ENCODE measurements at regions not wholly inside any gene's neighbourhood (a gene's known extent, or its start where the extent isn't known, plus 50 kb on each side); places are given as distances from the start of the nearest gene placed in this dataset.

- no peak for DNase-seq (ENCODE audit: low read depth in 2 of 3, low spot score in 1 of 3)
These were observed 126.9 kb downstream of the RPS24 start for GRCh38 chr10:78160591-78160990.

DNA sequence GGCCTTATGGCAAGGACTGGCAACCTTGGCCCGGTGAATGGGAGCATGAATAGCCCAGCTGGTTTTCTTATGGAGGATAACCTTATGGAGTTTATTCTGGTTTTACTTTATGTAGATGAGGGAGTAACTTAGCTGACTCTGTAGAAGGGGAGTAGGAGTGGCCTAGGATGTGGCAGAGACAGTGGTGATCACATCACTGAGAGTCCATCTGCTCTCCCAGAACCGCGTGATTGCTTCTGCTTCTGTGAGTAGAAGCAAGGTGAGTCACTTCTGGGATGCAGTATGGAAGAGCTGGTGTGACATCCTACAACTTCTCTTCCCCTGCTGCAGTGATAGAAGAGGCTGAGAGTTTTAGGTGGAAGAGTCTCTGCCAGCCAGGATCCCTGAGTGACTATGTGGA is 129.2 kb downstream of the RPS24 start:
- no peak for DNase-seq (ENCODE audit: low read depth in 2 of 3, low spot score in 1 of 3)

GRCh38 chr10:78164702-78165101 is 131.0 kb downstream of the RPS24 start:
- no peak for DNase-seq (ENCODE audit: low read depth in 2 of 3, low spot score in 1 of 3)

- no peak for DNase-seq (ENCODE audit: low read depth in 2 of 3, low spot score in 1 of 3)
These were observed 131.5 kb downstream of the RPS24 start for GRCh38 chr10:78165172-78165571.

- no peak for DNase-seq (ENCODE audit: low read depth in 2 of 3, low spot score in 1 of 3)
These were observed 132.0 kb downstream of the RPS24 start for GRCh38 chr10:78165617-78166016.

GRCh38 chr10:78166261-78166660 is 132.6 kb downstream of the RPS24 start:
- DNase-seq (ENCODE audit: low read depth in 2 of 3, low spot score in 1 of 3): no peak

DNA sequence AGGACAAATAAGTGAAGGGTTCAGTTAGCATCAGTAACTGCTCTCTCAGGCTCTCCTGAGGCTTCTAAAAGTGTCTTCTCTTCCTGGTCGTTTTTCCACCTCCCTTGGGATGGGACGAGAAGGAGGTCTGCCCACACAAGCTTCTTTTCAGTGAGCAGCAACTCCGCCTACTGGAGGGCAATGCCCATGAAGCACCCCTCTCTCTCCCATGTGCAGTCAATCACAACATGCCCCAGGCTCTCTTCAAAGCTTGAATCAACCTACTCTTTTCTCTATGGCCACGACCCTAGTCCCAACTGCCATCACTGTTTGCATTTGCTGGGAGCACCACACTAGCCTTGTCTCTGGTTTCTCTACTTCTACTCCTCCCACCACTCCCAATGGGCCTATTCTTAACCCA is 135.6 kb downstream of the RPS24 start:
- no peak for DNase-seq (ENCODE audit: low read depth in 2 of 3, low spot score in 1 of 3)

DNA sequence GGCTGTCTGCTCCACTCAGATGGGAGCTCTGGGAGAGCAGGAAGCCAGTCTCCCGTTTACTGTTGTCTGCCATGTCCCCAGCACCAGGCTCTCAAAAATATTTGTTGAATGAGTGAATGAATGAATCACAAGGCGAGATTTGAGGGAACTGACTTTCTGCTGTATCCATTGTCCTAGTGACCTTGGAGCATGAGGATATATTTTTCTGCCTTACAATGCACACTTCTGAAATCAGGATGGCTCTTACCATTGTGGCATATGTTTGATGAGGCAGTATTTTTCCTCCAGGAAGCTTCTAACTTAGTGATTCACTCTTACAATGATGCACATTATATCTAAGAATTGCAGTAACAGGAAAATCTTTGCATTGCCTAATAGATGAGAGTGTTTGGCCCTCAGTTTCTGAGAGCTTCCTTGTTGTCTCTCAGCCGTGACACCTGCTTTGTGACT is 136.4 kb downstream of the RPS24 start:
- no peak for DNase-seq (ENCODE audit: low read depth in 2 of 3, low spot score in 1 of 3)

- DNase-seq (ENCODE audit: low read depth in 2 of 3, low spot score in 1 of 3): no peak
These were observed 138.2 kb downstream of the RPS24 start for GRCh38 chr10:78171633-78172400.

GRCh38 chr10:78173360-78174015 is 139.8 kb downstream of the RPS24 start:
- no peak for DNase-seq (ENCODE audit: low read depth in 2 of 3, low spot score in 1 of 3)

- DNase-seq (ENCODE audit: low read depth in 2 of 3, low spot score in 1 of 3): no peak
These were observed 141.9 kb downstream of the RPS24 start for GRCh38 chr10:78175444-78176015.

GRCh38 chr10:78176320-78177317 is 143.0 kb downstream of the RPS24 start:
- no peak for DNase-seq (ENCODE audit: low read depth in 2 of 3, low spot score in 1 of 3)

DNA sequence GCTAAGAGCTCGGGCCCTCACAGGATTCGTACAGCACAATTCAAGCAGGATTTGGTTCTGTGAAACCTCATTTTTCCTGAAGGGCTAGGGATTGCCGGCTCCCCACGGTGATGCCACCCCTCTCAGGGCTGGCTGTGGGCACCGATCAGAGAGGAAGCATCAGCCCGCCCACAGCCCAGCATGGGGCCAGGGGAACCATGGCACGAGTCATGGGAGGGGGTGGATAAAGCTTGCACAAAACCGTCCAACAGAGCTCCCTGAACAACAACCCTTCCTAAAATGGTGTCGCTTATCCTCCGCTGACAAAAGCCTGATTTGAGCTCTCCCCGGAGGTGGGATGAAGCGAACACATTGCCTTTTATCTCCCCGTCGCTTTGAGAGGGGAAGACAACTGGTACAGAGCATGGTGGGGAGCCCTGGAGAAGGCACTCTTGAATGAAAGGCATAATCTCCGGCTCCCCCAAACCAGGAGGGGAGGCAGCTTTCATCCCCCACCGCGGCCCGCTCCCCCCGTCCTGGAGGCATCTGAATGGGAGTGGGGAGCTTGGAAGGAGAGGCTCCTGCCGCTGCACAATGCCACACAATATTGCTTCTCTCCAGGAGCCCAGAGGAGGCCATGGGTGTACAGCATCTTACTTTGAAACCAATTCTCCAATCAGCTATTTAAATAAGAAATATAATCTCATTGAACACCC is 144.0 kb downstream of the RPS24 start:
- no peak for DNase-seq (ENCODE audit: low read depth in 2 of 3, low spot score in 1 of 3)

- no peak for DNase-seq (ENCODE audit: low read depth in 2 of 3, low spot score in 1 of 3)
These were observed 144.7 kb downstream of the RPS24 start for GRCh38 chr10:78178397-78178796.

DNA sequence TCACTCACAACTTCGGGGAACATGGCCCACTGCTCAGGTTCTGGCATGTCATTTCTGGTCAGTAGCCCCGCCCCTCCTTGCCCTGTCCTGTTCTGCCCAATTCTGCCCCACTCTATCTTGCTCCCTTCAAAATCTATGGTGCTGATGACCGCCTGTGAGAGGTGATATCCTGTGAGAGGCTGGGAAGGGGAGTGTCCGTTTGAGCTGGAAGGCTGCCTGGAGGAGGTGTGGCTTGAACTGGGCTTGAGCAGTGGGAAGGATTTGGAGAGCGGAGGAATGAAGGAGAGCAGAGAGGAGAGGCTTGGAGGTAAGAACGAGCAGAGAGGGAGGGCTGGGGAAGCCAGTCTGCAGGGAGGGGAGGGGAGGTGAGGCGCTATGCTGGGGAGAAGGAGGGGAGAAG is 145.3 kb downstream of the RPS24 start:
- no peak for DNase-seq (ENCODE audit: low read depth in 2 of 3, low spot score in 1 of 3)

GRCh38 chr10:78179886-78180705 is 146.4 kb downstream of the RPS24 start:
- DNase-seq (ENCODE audit: low read depth in 2 of 3, low spot score in 1 of 3): no peak

DNA sequence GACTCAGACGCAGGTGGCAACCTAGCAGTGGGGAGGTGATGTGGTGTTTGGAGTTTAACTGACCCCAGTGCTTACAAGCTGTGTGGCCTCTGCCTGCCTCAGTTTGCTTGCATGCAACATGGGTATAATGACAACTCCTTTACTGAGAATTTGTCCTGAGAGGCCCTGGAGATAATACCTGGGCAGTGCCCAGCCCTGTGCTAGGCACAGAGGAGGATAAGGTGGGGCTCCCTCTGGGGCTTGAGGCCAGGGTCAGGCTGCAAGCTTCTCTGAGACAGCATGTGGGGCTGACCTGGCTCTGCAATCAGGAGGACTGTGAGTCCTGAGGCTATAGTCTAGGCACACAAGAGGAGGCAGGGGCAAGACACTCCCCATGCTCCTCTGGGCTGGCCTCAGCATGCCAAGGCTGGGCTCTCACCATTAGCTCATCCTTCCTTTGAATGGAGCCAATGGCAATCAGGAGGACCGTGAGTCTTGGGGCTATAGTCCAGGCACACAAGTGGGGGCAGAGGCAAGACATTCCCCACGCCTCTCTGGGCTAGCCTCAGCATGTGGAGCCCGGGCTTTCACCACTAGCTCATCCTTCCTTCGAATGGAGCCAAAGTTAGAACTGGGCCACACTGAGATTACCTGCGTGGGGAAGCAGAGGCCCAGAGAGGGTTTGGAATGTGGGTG is 147.9 kb downstream of the RPS24 start:
- no peak for DNase-seq (ENCODE audit: low read depth in 2 of 3, low spot score in 1 of 3)

GRCh38 chr10:78182841-78183240 is 149.2 kb downstream of the RPS24 start:
- DNase-seq (ENCODE audit: low read depth in 2 of 3, low spot score in 1 of 3): no peak

Measured in stimulated activated CD4-positive, alpha-beta T cell treated with anti-CD3 and anti-CD28 coated beads, Interleukin-12 subunit alpha, Interleukin-12 subunit beta, amount 100 ng/mL, for 48 hours (primary cell).